ENCODE measurements at regions not wholly inside any gene's neighbourhood (a gene's known extent, or its start where the extent isn't known, plus 50 kb on each side); places are given as distances from the start of the nearest gene placed in this dataset.

DNA sequence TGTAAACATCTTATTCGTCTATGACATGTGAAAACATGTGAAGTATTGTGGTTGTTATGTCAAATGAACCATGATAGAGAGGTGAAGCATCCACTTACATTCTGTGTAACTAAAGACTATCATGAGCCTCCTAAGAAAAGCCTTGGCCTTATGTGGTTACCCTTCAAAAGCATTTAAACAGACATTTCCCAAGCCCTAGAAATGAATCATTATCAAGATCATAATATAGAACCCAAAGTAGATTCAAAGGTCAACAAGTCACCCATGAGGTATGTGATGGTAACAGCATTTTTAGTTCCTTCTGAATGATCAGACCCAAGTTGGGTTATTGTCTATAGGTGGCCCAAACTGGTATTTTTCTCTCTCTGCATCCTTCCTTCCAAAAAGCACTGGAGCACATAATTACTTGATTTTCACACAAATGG lies 408.0 kb downstream of the TBL1XR1 start:
- no peak for DNase-seq

DNA sequence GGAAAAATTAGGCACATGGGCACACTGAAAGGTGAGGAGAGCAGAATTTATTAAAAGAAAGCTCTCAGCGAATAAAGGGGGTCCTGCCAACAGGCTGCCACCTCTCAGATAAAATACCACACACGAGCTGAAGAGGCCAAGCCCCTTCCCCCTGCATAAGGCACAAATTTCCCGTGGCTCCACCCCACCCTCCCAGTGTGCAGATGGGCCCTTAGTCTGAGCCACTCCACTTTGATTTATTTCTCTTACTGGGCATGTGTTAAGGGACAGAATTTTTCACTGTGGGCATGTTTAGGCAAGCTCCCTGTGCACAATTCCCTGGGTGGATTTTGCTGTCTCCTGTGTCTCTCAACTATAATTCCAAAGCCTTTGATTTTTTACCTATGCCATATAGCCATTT lies 409.8 kb downstream of the TBL1XR1 start:
- DNase-seq, result no peak

DNA sequence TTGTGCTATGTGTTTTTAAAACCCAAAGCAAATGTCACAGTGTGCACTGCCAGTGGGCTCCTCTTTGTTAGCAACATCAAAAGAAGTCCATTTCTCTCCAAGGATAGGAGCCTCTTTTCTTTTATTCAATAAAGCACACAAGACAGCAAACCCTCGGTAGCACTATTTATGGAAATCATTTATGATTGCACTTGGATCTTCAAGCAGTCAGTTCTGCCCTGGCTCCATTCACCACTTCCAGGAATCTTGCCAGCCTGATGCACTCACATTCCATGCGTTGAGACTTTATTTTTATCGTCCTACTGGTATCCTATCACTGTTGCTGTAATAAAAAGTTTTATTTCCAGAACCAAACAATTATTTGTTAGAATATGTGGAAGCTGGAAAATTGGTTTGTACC lies 412.1 kb downstream of the TBL1XR1 start:
- no peak for DNase-seq

DNA sequence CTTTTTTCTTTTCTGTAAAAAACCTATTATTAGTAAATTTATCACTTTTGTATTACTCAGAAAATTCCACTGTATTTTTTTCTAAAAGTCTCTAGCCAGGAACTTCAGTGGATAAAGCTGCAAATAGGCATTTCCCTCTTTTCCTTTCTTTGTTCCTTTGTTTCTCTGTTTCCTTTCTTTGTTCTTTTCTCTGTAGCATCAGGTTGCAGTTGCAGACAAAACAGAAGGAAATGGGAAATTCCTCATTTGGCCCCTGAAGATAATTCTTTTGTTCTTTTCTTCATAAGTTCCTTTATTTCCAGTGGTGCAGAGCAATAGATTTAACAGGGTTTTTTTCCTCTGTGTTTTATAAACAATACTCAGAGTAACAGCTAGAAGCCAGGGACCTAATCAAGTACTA lies 416.5 kb downstream of the TBL1XR1 start:
- DNase-seq, result no peak

DNA sequence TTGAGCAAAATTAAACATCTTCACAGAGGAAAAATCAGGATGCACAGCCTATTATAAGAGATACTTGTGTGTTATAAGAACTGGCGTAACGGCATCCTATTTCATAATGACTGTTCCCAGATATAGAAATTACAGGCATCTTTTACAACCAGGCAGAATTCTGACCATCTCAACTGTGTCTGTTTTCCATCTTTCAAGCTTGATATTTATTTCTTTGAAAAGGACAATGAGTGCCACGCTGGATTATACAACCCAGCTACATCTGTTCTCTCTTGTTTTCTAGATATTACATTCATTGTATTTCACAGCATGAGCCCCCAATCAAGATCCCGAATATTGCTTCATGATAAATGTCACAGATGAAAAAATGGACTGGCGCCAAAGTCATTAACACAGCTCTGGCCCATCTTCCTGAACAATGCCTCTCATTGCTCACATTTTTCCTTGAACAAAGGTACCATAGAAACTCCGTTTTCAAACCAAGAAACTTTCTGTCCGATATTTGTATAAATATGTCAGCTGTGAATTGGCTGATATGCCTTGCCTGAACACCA lies 420.6 kb downstream of the TBL1XR1 start:
- DNase-seq, result no peak

DNA sequence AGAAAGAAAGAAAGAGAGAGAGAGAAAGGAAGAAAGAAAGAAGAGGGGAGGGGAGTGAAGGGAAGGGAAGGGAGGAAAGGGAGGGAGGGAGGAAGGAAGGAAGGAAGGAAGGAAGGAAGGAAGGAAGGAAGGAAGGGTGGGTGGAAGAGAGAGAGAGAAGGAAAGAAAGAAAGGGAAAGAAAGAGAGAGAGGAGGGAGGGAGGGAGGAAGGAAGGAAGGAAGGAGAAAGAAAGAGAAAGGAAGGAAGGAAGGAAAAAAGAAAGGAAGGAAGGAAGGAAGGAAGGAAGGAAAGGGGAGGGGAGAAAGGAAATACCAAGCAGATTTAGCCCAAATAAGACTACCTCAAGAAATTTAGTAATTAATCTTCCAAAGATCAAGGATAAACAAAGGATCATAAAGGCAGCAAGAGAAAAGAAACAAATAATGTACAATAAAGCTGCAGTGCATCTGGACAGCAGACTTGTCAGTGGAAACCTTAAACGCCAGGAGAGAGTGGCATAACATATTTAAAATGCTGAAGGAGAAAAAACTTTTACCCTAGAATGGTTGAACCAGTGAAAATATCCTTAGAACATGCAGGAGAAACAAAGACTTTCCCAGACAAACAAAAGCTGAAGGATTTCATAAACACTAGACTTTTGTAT lies 427.6 kb downstream of the TBL1XR1 start:
- no peak for DNase-seq

DNA sequence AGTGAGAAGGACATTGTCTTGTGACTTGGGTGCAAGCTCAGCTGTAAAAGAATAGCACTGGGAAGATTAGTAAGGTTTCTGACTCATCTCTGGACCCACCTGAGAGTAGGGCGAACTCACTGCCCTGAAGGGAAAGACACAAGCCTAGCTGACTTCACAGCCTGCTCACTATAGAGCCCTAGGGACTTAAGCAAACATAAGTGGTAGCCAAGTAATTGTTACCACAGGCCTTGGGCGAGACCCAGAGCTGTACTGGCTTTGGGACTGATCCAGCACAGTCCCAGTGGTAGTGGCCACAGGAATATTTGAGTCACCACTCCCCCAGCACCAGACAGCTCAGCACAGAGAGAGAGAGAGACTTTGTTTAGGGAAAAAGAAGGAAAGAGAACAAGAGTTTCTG lies 429.9 kb downstream of the TBL1XR1 start:
- DNase-seq, result no peak

DNA sequence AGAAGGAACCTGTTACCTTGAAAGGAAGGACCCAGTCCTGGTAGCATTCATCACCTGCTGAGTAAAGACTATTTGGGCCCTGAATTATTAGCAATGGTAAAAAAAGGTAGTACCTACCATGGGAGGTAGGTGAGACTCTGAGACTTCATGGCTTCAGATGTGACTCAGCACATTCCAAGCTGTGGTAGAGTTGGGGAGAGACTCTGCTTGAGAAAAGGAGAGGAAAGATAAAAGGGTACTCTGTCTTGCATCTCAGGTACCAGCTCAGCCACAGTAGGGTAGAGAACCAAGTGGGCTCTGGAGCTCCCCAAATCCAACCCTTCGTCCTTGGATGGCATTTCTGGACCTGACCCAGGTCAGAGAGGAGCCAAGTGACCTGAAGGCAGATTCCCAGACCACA lies 430.4 kb downstream of the TBL1XR1 start:
- DNase-seq, result no peak

DNA sequence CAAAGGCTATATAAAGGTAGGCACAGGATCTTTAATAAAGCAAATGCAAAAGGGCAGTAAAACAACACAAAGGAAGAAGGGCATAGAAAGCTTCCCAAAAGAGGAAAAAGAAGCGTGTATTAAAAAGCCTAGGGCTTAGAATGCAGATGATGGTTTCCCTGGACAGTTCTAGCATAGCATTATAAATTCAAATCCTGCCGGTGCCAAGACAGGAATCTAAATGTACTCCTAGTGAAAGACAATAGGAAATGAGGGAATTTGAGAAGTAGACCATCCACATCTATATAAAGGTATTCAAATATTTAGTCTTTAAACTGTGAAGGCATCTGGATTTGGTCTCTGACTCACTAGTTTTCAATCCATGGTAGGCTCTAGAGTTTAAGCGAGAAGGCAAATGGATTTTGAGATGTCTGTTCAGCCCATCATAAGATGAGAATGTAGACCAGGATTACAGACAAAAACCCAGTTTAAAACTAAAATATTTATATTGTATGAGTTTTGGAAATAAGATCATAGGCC lies 431.8 kb downstream of the TBL1XR1 start:
- no peak for DNase-seq

DNA sequence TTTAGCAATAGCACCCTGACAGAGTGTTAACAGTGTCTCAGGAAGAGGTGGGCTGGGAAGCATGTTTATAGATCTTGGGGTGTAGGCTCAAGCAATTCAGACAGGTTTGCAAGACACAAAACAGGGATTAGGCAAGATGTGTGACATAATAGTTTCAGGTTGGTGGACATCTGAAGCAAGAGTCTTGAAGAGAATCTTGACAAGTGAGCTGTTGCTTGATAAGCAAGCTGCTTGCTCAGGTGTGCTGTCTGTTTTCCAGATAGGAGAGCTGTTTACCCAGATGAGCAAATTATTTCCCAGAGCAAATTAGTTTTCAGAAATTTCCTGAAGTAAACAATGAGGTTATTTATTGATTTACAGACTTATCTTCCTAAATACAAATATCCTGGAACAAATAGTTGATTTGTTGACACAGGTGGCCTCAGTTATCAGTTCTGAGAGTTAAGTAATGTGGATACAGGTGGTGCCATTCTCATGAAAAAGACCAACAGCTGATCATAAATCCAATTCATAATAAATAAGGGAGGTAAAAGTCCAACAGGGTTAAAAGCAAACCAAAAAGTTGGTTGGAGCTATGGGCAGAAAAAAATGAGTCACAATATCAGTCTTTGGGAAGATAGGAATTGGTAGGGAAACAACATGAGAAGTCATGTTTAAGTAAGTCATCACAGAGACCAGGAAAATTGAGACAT lies 437.3 kb downstream of the TBL1XR1 start:
- no peak for DNase-seq

DNA sequence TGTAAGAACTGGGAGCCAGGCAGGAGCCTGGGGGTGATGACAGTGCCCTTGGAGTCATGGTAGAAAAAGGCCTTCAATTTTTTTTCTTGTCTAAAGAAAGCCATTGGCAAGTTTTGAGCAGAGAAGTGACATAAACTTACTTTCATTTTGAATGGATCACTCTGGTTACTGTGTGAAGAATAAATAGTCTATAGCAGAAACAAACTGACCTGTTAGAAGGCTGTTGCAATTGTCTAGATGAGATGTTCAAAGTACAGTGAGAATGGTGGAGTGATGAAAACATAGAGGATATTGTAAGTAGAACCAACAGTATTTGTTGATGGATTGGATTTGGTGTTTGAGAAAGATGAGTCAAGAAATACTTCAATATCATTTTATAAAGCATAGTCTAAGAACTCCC lies 439.9 kb downstream of the TBL1XR1 start:
- no peak for DNase-seq

DNA sequence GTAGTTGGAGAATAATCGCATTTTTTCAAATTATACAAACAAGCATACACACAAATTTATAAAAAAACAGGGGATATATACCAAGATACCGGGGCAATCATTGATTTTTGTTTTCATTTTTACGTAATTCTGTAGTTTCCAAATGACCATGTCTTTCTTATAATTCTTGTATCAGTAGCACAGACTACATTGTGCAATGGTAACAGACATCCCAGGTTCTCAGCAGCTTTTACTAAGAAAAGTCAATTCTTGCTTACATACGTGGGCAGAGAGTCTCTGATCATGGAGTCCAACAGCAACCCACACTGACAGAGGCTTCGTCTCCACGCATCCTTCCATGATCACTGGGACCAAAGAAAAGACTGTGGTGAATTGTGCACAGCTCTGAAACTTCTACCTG lies 441.3 kb downstream of the TBL1XR1 start:
- DNase-seq, result no peak

DNA sequence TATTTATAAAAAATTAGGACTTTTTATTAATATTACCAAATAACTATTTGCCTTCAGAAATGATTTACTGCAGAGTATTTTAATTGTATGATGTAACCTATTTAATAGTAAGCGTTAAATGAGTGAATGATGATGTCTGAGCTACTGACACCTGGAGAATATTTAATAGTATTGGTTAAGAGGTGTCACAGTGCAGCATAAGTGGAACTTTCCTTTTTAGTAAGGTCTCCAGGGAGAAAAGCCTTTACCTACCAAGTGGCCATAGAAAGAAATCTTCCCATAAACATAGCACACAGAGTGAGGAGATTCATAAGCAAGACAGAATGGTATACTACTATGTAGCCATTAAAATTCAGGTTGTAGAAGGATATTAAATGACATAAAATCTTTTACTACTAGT lies 441.7 kb downstream of the TBL1XR1 start:
- no peak for DNase-seq

DNA sequence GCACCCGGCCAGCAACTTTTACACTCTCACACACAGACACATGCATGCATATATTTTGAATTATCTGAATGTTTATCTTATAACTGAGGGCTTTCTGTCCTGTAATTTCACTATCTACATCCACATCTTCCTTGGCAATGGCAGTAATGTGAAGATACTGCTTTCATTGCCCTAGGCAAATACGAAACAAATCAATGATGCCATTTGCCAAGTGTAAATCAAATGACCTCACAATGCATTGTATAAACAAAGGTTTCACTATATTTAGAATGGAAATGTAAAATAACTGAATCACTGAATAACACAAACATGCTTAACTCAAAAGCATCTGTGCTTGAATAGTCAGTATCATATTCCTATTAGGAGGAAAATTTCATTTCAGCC lies 455.6 kb downstream of the TBL1XR1 start:
- DNase-seq, result no peak

DNA sequence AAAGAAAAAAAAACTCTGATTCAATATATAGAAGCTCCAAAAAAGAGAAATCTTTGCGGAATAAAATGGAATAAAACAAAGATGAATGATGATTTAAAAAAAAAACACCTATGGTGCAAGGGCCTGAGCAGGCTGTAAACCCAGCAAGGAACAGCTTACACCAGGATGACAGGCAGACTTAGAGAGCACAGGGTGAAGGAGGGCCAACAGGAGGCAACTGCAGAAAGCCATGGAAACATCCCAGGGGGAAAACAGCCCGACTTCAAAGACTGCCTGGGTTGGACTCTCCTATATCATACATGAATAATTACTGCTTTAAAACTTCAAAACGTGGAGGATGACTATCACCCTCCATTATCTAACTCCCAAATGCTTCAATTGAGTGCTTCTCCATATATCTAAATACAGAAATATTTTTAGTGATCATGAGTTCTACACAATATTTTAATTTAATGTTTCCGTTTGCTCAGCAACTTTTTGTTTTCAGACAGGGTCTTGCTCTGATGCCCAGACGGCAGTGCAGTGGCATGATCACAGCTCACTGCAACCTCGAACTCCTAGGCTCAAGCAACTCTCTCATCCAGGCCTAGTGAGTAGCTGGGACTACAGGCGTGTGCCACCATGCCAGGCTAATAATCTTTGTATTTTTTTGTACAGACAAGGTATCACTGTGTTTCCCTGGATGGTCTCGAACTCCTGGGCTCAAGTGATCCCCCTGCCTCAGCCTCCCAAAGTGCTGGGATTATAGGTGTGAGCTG lies 456.2 kb downstream of the TBL1XR1 start:
- no peak for DNase-seq

DNA sequence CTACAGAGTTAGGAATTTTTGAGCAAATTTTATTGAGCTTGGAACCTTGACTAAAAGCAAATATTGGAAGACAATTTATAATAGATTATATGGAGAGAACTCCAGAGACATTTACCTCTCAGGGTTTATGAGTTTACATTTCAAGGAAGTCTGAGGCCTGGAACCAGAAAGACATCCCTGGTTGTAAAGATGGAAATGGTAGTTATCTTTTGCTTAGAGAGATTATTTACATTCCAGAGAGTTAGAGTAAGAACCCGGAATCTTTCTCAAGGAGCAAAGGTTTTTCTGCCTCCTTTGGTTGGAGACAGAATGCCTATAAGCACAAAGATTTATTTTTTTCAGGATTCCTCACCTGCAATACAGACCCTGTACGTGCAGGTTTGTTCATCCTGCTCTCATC lies 458.1 kb downstream of the TBL1XR1 start:
- DNase-seq, result no peak

DNA sequence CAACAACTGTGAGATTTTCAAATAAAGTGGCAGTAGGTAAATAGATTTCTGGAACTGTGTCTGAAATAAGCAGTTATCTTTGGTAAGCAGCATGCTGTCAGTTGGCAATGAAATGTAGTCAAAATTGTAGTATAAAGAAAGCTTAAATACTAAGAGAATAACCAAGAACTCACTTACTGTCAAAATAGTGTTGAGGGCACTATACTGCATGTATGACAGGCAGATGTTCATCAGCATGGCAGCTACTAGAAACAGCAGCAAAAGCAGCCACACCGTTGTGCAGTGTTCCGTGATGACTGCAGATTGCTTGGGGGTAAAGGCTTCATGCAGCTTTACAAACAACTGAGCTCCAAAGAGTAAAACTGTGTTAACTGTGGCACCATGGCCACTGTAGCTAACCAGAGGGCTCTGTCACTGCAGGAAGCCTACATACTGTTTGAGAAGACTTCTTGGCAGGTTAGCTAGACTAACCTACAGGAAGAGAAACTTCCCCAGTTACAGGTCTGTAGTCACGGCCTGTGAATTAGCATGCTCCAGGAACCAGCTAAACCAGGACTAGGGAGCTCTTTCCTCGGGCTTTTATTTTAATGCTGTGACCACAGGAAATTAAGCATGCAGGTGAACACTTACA lies 459.7 kb downstream of the TBL1XR1 start:
- DNase-seq, result no peak

DNA sequence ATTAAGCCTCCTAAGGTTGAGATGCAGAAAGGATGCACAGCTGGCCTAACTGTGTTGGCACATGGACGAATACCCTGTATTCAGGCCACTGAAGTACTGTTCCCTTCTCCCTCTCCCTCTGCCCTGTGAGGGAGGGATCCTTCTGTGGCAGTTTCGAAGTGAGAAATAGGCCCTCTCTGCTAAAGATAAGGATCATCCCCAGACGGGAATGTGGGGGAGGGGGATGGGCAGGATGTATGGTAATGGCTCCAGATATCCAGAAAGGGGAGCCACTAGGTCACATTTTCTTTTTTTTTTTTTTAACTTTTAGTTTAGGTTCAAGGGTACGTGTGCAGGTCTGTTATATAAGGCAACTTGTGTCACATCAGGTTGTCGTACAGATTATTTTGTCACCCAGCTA lies 463.1 kb downstream of the TBL1XR1 start:
- DNase-seq, result no peak

DNA sequence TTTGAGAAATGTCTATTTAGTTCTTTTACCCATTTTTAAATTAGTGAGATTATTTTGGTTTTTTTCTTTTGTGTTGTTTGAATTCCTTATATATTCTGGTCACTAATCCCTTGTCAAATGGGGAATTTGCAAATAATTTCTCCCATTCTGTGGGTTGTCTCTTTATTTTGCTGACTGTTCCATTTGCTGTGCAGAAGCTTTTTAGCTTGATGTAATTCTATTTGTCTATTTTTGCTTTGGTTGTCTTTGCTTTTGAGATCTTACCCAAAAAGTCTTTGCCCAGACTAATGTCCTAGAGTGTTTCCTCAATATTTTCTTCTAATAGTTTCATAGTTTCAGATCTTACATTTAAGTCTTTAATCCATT lies 472.9 kb downstream of the TBL1XR1 start:
- no peak for DNase-seq

DNA sequence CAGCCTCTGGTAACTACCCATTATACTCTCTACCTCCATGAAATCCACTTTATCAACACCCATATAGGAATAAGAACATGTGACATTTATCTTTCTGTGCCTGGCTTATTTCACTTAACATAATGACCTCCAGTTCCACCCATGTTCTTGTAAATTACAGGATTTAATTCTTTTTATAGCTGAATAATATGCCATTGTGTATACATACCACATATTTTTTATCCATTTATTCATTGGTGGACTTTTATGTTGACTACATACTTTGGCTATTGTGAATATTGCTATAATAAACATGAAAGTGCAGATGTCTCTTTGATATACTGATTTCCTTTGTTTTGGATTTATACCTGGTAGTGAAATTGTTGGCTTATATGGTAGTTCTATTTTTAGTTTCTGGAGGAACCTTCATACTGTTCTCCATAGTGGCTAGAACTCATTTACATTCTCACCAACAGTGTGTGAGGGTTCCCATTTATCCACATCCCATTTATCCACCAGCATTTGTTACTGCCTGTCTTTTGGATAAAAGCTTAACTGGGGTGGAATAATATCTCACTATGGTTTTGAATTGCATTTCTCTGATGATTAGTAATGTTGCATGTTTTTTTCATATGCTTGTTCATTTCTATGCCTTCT lies 473.4 kb downstream of the TBL1XR1 start:
- no peak for DNase-seq

DNA sequence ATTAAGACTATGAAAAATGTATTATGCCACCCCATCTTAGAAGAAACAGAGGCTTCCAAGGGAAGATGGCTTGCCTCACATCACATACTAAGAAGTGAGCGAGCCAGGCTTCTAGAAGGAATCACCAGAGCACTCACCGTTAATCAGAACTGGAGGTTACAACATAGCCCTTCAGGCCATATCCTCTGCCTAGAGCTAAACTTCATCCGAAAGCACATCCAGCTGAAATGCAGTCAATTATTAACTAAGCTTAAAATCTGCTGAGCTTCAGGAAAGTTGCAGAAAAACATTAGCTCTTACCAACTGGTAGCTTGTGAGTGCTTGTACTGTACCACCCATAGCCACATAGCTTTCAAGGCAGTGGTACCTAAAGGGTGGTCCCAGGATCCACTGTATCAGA lies 483.2 kb downstream of the TBL1XR1 start:
- no peak for DNase-seq

DNA sequence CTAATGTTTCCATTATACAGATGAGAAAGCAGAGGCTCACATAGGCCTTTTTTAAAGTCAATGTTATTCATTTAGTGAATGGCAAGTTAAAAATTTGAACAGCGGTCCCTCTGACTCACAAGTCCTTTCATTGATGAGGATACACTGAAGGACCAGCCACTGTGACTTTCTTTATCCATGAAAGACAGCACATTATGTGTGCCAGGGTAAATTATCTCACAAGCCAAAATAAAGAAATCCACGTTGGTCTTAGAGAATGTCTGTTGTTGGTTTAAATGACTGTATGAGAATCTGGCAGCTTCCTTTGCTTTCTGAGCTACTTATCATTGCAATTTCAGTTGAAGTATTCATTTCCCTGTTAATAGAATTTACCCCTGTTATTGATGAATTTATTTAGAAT lies 485.1 kb downstream of the TBL1XR1 start:
- no peak for DNase-seq

DNA sequence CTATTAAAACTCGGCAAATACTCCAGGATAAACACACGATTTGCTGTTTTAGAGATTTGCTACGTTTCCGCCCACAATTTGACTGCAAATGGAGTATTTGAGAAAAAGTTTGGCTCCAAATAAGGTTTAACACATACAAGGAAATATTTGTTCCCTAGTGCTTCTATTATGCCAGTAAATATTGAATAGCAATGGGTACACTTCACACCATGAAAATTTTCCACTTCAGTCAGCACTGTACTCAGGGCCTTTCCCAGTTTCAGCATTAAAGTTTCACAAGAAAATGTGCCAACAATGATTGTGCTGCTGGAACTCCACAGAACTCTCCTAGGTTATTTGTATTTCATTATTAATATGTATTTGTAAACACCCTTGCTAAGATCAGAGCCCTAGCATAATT lies 498.0 kb downstream of the TBL1XR1 start:
- no peak for DNase-seq
